T1000 (cell line): ENCODE measurements at regions not wholly inside any gene's neighbourhood (a gene's known extent, or its start where the extent isn't known, plus 50 kb on each side); places are given as distances from the start of the nearest gene placed in this dataset.
"Not testable (repeated sequence)": the region's sequence is repeated elsewhere in the genome, so short reads cannot be mapped to it uniquely, and the experiment has no call there.

Experiments used
- DNase-seq: peaks from one replicate; lab custom pipeline; 2025; ENCODE audit warnings: mixed read lengths; lab: John Stamatoyannopoulos, UW

- no peak for DNase-seq
These were observed 323.9 kb downstream of the NNT start for GRCh38 chr5:43926923-43927322.

GRCh38 chr5:43920422-43920821 is 317.4 kb downstream of the NNT start:
- DNase-seq, result no peak

GRCh38 chr5:43917925-43918324 is 314.9 kb downstream of the NNT start:
- no peak for DNase-seq

- DNase-seq, result no peak
These were observed 300.1 kb downstream of the NNT start for GRCh38 chr5:43903129-43903528.

DNA sequence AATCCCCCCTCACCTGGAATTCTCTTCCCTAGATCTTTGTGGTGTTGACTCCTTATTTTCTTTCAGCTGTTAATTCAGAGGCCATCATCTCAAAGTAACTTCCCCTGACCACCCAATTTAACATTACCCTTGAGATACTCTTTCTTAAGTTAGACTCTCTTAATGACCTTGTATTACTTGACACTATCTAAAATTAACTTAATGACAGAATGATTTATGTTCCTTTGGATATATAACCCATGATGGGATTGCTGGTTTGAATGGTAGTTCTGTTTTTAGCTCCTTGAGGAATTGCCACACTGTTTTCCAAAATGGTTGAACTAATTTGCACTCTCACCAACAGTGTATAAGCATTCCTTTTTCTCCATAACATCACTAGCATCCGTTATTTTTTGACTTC is 298.0 kb downstream of the NNT start:
- no peak for DNase-seq

DNA sequence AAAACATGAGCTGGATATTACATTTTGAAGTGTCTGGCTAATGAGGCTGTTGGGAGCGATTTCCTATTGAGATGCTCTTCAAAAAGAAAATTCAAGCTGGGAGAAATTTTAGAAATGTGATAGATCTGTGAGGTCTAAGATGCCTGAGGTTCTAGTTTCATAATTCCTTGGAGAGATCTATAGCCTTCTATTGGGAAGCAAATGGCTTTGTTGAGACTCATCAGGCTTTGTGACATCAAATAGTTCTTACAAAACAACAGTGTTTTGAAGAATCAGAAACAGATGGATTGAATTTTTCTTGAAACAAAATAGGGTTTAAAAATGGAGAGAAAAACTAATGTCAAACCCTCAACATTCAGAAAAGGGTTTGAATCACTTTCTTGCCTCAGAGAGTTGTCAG is 292.9 kb downstream of the NNT start:
- DNase-seq, result no peak

DNA sequence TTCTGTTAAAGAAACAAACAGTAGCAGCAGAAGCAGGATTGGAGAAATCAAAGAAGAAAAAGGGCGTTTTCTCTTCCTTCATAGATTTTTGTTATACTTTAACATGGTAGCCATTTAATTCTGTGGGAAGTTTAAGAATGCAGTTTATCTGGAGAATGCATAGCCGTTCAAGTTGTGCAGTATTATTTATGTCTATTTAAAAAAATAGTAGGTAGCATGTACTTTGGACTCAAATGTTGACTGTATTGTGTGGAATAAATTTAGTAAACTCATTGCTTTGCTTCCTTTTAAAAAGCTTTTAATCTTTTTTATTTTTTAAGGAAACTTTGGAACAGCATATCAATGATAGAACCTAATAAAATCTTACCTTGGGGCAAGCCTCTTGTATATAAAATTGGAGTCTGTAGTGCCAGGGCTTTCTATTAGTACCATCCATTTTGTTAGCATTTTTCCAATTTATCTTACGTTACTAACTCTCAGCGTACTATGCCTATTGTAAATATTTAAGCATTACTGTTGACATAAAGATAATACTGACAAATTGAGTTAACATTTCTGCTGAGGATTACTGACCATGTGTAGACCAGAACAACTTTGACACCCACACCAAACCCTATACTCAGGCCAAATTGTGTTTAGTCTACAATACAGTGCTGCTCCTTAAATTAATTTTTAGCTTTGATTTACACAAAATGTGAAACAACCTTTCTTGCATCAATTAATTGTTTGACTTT is 291.1 kb downstream of the NNT start:
- DNase-seq, result no peak

DNA sequence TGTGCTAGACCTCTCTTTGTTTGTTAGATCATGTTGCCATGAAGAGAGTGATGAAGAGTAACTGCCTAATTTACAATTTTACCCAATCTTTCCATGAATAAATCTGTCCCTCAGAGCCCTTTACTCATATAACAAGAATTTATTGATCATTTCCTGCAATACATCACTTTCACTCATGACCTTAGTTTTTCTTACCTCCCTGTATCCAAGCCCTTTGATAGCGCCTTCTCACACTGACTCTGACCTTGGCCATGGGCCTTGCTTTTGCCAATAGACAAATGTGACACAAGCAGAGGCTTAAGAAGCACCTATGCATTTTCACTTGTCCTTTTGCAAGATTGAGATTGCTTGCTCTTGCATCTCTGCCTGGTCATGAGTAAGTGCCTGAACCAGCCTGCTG is 288.1 kb downstream of the NNT start:
- no peak for DNase-seq

- DNase-seq, result no peak
These were observed 286.3 kb downstream of the NNT start for GRCh38 chr5:43889233-43889632.

- no peak for DNase-seq
These were observed 272.8 kb downstream of the NNT start for GRCh38 chr5:43875741-43876140.

DNA sequence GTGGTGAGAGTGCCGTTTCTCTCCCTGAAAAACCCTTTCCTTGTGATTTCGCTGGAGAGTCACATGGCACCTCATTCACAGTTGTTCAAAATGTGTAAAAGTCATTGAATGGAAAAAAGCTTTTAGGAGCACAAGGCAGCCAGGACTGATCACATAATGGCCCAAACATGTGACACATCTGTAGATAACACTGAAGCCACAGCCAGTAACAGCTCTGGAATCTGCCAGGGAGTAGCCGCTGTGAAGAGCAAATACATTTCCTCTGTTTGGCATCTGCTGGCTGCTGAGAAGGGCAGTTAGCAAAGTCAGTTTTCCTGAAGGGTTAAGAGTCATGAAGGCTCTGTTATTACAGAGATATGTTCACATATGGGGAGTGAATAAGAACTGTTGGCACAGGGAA is 271.8 kb downstream of the NNT start:
- no peak for DNase-seq

GRCh38 chr5:43873791-43874190 is 270.8 kb downstream of the NNT start:
- DNase-seq, result no peak

DNA sequence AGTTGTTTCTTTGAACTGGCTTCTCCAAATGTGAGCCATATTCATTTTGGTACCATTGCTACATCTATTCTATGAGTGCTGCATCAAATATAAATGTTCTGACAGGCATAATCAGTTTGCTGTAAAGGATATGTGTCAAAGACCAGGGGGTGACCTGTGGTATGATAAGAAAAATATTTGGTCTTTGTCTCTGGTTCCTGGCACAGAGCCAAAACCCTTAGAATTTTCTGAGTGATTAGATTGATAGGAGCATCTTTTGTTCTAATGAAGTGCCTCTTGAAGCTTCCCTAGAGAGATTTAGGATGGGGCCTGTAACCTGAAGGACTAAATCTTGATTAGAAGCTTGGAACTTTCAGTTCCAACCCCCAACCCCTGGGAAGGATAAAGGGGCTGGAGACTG is 256.3 kb downstream of the NNT start:
- DNase-seq, result no peak

DNA sequence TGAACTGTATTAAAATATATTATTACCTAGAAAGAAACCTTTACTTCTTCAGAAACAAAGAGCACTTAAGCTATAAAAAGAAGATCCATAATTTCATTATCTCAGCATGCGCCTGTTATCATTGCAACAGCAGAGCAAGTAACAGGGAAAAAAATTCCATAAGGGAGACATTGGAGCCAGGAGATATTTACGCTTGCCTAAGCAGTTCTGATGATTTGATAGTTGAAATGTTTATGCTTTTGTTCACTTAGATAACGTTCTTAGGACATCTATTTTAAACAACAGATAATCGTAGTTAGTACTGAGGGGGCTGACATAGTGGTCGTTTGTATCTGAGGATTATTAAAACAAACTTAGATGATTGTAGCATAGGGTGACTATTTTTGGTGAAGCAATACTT is 252.5 kb downstream of the NNT start:
- DNase-seq, result no peak

DNA sequence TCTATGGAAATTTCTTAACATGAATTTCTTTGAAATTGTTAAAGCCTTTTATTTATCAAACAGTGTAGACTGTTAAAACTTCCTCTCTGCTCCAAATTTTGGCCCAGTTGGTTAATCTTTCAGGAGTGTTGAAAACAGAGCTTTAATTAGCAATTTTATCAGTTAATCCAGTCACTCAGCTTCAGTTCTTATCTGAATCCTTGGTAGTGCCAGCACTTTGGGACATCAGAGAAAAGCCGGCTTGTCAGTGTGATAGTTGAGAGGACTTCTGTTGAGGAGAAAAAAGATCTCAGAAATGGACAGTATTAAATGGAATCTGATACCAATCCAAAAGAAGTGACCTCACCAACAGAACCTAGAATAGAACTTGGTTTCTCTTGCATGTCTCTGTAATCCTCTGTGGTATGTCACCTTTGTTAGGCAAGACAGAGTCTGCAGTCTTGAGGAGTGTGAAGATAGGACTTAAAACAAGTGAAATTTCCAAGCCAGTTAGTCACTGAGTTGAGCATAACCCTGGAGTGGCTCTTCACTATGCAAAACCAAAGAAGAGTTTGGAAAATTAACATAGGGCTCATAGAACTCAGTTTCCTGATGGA is 251.8 kb downstream of the NNT start:
- DNase-seq, result no peak

- DNase-seq, result no peak
These were observed 249.3 kb downstream of the NNT start for GRCh38 chr5:43852279-43852678.

GRCh38 chr5:43851741-43852140 is 248.8 kb downstream of the NNT start:
- no peak for DNase-seq

DNA sequence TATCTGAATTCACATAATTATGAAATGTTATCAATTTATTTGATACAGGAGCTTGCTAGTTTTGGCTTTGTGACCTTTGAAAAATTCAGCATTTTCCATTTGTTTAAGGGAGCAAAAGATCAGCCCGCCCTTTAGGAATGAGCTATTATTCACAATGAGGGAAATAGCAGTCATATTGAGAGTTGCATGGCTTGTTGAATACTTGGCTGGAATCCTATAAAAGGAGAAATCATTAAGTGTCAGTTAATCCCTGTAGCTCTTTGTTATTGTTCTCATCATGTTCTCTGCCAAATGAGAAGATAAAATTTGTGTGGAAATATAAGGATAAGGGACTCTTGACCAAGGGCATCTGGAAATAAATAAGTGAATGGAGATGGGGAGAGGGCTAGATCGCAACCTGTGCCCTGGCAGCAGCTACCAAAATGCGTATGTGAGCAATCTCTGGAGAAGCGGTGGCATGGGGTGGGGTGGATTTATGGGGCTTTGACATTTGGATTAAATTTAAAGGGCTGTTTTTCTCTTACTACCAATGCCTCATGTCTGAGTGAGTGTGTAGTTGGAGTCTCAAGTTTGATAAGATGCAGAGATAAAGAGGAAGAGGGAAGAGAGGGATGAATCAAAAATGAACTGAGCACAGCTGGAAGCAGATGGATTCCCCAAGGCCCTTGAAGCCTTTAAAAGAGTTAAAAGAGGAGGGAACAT is 237.6 kb downstream of the NNT start:
- no peak for DNase-seq

DNA sequence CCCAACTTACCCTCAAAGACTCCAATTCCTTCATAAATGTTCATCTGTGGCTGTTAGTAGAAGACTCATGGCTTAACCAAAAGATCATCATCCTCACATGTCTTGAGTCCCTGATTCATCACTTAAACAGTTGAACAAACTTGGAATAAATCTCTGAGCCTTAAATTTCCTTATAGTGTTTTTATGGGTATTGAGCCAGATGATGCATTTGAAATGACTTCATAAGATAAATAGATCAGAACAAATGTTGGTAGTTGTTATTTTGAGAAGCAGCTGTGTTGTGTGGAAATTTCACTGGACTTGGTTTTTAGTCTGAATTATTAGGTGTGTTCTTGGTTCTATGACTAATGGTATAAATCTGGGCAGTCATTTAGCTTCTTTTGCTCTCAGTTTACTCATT is 236.2 kb downstream of the NNT start:
- DNase-seq, result no peak

DNA sequence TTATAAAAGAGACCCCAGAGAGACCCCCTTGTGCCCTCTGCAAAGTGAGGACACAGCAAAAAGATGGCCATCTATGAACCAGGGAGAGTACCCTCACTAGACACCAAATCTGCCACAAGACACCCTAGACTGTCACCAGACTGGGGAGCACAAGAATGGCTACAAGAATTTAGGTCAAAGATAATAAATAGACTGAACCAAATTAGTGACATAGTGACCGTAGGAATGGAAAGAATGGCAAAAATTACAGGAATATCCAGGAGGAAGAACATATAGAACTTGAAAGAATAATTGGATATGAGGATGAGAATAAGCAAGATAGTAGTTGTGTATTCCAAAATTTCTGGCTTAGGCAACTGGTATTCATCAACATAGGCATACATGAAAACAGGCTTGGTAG is 235.0 kb downstream of the NNT start:
- no peak for DNase-seq

DNA sequence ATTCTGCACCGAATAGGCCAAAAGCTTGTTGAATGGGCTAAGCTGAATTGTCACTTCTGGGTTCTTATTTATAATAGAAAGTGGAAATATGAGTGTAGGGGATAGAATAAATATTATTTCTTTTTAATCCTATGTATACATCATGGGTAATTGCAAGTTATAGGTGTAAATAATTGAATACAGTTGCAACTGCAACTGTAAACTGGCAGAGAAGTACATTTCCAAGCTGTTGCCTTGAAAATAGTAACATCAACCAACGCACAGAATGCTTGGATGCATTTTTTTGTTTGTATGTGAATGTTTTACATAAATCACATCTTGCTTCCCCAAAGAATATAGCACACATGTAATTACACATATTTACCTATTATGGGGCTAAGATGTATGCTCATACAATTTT is 234.1 kb downstream of the NNT start:
- DNase-seq, result no peak

- no peak for DNase-seq
These were observed 231.0 kb downstream of the NNT start for GRCh38 chr5:43833961-43834360.

- not testable (repeated sequence) for DNase-seq
These were observed 221.5 kb downstream of the NNT start for GRCh38 chr5:43824325-43824964.
